ENCODE measurements at regions not wholly inside any gene's neighbourhood (a gene's known extent, or its start where the extent isn't known, plus 50 kb on each side); places are given as distances from the start of the nearest gene placed in this dataset.
"Not testable (repeated sequence)": the region's sequence is repeated elsewhere in the genome, so short reads cannot be mapped to it uniquely, and the experiment has no call there.

DNA sequence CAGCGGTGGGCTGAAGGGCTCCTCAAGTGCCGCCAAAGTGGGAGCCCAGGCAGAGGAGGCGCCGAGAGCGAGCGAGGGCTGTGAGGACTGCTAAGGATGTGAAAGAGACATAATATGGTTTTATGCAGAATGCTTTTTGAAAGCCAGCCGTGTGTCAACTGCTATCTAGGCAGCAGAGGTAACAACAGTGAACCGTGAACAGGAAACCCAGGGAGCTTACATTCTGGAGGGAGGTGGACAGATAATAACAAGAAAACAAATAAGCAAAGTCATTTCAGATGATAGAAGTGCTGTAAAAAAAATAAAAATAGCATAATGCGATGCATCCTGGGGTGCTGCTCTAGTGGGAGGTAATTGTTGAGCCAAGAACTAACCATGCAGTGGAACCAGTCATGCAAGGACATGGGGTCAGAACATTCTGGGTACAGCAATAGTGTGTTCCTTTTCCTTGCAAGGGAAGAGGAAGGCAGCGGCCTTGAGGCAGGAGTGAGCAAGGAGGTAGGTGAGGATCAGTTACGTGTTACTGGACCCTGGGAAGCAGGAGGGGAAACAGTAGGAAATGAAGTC is 134.4 kb upstream of the TMEM170B start:
- Histone ChIP-seq H3K27me3 (ENCODE audit: control insufficient read depth in 1 of 2, insufficient read depth in 2 of 2, low read length in 2 of 2) (no peaks in the 10 kb centered on the region), H3K36me3 (ENCODE audit: insufficient read depth, low read length) (no peaks in the 10 kb centered on the region), H3K9ac (ENCODE audit: low read length) (no peak overlapping the region), H3K9me3 (ENCODE audit: low read length) (no peaks in the 10 kb centered on the region), H3K27ac (ENCODE audit: low read depth, low read length) (no peak overlapping the region), H3K4me3 (ENCODE audit: low read depth in 1 of 2, low read length in 2 of 2) (no peak overlapping the region), H3K4me1 (ENCODE audit: insufficient read depth, low read length) (no peaks in the 10 kb centered on the region)

DNA sequence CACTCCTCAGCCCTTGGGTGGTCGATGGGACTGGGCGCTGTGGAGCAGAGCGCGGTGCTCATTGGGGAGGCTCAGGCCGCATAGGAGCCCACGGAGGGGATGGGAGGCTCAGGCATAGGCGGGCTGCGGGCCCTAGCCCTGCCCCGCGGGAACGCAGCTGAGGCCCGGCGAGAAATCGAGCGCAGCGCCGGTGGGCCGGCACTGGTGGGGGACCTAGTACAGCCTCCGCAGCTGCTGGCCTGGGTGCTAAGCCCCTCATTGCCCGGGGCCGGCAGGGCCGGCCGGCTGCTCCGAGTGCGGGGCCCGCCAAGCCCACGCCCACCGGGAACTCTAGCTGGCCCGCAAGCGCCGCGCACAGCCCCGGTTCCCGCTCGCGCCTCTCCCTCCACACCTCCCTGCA is 135.0 kb upstream of the TMEM170B start:
- not testable (repeated sequence) for H3K4me3 ChIP-seq (ENCODE audit: low read depth in 1 of 2, low read length in 2 of 2); H3K9ac ChIP-seq (ENCODE audit: low read length); H3K36me3 ChIP-seq (ENCODE audit: insufficient read depth, low read length); H3K9me3 ChIP-seq (ENCODE audit: low read length); H3K27ac ChIP-seq (ENCODE audit: low read depth, low read length); H3K27me3 ChIP-seq (ENCODE audit: control insufficient read depth in 1 of 2, insufficient read depth in 2 of 2, low read length in 2 of 2); H3K4me1 ChIP-seq (ENCODE audit: insufficient read depth, low read length)

DNA sequence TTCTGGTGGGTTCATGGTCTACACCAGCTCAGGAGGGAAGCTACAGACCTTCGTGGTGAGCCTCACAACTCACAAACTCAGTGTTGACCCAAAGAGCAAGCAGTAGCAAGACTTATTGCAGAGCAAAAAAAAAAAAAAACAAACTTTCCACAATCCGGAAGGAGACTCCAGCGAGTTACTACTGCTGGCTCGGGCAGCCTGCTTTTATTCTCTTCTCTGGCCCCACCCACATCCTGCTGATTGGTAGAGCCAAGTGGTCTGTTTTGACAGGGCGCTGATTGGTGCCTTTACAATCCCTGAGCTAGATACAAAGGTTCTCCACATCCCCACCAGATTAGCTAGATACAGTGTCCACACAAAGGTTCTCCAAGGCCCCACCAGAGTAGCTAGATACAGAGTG is 135.6 kb upstream of the TMEM170B start:
- not testable (repeated sequence) for H3K4me3 ChIP-seq (ENCODE audit: low read depth in 1 of 2, low read length in 2 of 2); H3K27me3 ChIP-seq (ENCODE audit: control insufficient read depth in 1 of 2, insufficient read depth in 2 of 2, low read length in 2 of 2); H3K9ac ChIP-seq (ENCODE audit: low read length); H3K9me3 ChIP-seq (ENCODE audit: low read length); H3K4me1 ChIP-seq (ENCODE audit: insufficient read depth, low read length); H3K36me3 ChIP-seq (ENCODE audit: insufficient read depth, low read length); H3K27ac ChIP-seq (ENCODE audit: low read depth, low read length)

DNA sequence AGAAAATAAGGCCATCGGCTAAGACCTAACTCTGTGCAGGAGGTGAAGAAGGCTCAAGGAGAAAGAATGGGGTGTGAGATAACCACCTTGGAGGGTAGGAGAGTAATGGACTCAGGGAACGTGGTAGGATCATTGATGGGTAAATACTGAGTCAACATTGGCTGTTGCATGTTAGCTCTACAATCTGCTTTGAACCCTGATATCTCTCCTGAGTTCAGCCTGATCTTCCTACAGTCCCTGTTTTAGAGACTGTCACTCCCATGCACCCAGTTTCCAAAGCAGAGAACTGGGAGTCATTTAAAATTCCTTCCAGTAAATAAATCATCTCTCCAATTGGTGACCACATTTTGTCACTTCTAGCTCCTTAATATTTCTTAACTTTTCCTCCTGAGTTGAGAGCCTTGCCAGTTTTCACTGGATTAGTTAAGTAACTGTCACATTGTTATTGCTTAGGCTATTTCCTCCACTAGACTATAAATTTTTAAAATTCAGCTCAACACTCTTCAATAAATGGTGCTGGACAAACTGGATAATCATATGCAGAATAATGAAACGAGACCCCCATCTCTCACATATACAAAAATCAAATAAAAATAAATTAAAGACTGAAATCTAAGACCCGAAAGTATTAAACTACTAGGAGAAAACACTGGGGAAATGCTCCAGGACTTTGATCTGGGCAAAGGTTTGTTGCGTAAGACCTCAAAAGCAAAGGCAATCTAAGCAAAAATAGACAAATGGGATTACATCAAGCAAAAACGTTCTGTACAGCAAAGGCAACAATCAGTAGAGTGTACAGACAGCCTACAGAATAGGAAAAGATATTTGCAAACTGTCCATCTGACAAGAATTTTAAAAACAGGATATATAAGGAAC is 138.9 kb upstream of the TMEM170B start:
- no peak overlapping the region for H3K9ac ChIP-seq (ENCODE audit: low read length)
- H3K4me1 ChIP-seq (ENCODE audit: insufficient read depth, low read length) = no peaks in the 10 kb centered on the region
- H3K27ac ChIP-seq (ENCODE audit: low read depth, low read length) = no peak overlapping the region
- no peak overlapping the region for H3K4me3 ChIP-seq (ENCODE audit: low read depth in 1 of 2, low read length in 2 of 2)
- H3K9me3 ChIP-seq (ENCODE audit: low read length) = no peaks in the 10 kb centered on the region
- no peaks in the 10 kb centered on the region for H3K36me3 ChIP-seq (ENCODE audit: insufficient read depth, low read length)
- no peaks in the 10 kb centered on the region for H3K27me3 ChIP-seq (ENCODE audit: control insufficient read depth in 1 of 2, insufficient read depth in 2 of 2, low read length in 2 of 2)

DNA sequence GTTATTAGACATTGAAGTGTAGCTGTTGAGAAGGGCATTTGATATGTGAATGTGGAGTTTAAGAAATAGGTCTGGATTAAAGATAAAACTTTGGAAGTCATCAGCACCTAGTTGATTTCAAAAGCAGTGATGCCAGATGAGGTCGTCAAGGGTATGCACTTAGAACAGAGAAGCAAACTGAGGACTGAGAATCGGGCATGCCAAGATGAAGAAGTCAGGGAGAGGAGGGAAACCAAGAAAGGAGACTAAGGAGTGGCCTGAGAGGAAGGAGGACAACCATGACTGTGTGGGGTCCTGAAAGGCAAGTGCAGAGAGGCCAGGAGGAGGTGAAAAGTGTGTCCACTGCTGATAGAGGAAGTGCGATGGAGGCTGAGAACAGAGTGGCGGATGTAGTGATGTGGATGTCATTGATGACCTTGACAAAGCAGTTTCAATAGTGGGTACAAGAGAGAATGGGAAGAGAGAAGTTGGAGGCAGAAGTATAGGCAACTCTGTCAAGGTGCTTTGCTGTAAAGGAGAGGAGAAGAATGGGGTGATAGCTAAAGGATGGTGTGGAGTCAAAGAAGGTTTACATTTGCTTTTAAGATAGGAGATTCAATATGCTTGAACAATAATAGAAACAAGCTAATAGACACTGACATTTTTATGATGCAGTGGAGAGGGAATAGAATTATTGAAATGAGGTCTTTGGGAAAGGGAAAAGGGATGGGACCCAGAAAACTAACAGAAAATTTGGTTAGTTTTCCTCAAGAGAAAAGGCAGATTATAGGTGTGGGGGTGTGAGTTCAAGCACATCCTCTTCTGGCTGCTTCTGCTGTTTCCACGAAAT is 139.7 kb upstream of the TMEM170B start:
- no peak overlapping the region for H3K4me3 ChIP-seq (ENCODE audit: low read depth in 1 of 2, low read length in 2 of 2)
- H3K9ac ChIP-seq (ENCODE audit: low read length) = no peak overlapping the region
- H3K4me1 ChIP-seq (ENCODE audit: insufficient read depth, low read length) = no peaks in the 10 kb centered on the region
- H3K27ac ChIP-seq (ENCODE audit: low read depth, low read length) = no peak overlapping the region
- H3K27me3 ChIP-seq (ENCODE audit: control insufficient read depth in 1 of 2, insufficient read depth in 2 of 2, low read length in 2 of 2) = no peaks in the 10 kb centered on the region
- no peaks in the 10 kb centered on the region for H3K9me3 ChIP-seq (ENCODE audit: low read length)
- H3K36me3 ChIP-seq (ENCODE audit: insufficient read depth, low read length) = no peaks in the 10 kb centered on the region

DNA sequence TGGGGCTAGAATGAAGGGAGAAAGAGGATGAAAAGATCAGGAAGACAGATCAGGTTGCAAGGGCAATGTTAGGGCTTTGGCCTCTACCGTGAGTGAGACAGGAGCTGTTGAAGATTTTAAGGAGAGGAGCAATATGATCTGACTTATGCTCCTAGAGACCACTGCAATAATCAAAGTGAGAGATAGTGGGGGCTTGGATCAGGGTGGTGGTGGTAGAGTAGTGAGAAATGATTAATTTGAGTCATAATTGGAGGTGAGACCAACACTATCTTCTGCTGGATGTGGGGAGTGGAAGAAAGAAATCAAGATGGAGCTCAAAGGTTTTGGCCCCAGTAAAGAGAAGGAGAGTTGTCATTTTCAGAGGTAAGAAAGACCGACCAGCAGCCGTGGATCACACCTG is 140.7 kb upstream of the TMEM170B start:
- H3K27me3 ChIP-seq (ENCODE audit: control insufficient read depth in 1 of 2, insufficient read depth in 2 of 2, low read length in 2 of 2) = no peaks in the 10 kb centered on the region
- no peaks in the 10 kb centered on the region for H3K4me1 ChIP-seq (ENCODE audit: insufficient read depth, low read length)
- H3K4me3 ChIP-seq (ENCODE audit: low read depth in 1 of 2, low read length in 2 of 2) = no peak overlapping the region
- H3K9me3 ChIP-seq (ENCODE audit: low read length) = no peaks in the 10 kb centered on the region
- no peak overlapping the region for H3K27ac ChIP-seq (ENCODE audit: low read depth, low read length)
- H3K36me3 ChIP-seq (ENCODE audit: insufficient read depth, low read length) = no peaks in the 10 kb centered on the region
- H3K9ac ChIP-seq (ENCODE audit: low read length) = no peak overlapping the region

DNA sequence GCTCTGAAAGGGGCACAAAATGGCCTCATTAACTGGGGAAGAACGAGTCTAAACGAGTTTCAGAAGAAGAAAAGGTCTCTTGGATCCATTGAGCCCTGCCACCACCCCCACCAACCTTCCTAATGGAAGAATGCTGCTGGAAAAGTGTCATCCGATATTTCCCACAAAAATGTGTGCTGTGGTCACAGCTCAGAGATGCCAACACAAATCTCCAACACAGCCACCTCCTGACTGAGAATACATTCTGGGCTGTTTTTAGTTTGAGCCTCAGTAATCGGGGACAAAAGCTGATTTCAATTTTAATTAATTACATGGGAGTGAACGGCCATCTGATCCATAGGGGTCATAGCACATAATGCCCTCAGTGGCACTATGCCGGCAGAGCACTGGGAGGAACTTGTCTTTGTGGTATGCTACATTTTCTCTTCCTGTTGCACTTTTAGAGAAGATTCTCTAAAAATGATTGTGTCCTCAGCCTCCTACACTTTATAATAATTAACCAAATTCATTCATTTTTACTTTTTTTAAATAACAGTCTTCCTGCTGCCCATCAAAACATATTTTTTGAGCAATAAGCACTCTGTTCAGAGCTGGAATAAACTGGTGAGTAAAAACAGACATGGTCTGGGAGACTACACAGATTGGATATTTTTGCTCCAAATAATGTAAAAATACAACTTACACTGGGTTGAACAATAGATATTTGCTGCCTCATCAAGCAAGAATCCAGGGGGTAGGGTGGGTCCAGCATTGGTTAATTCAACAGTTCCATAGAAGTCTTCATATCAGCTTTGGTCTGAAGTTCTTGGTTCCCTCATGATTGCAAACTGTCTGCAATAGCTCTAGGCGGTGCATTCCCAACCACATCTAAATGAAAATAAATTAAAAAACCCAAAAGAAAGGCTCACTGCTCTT is 143.6 kb upstream of the TMEM170B start:
- Histone ChIP-seq H3K9me3 (ENCODE audit: low read length) (no peaks in the 10 kb centered on the region), H3K27ac (ENCODE audit: low read depth, low read length) (no peak overlapping the region), H3K9ac (ENCODE audit: low read length) (no peak overlapping the region), H3K27me3 (ENCODE audit: control insufficient read depth in 1 of 2, insufficient read depth in 2 of 2, low read length in 2 of 2) (no peaks in the 10 kb centered on the region), H3K4me3 (ENCODE audit: low read depth in 1 of 2, low read length in 2 of 2) (no peak overlapping the region), H3K36me3 (ENCODE audit: insufficient read depth, low read length) (no peaks in the 10 kb centered on the region), H3K4me1 (ENCODE audit: insufficient read depth, low read length) (no peaks in the 10 kb centered on the region)

DNA sequence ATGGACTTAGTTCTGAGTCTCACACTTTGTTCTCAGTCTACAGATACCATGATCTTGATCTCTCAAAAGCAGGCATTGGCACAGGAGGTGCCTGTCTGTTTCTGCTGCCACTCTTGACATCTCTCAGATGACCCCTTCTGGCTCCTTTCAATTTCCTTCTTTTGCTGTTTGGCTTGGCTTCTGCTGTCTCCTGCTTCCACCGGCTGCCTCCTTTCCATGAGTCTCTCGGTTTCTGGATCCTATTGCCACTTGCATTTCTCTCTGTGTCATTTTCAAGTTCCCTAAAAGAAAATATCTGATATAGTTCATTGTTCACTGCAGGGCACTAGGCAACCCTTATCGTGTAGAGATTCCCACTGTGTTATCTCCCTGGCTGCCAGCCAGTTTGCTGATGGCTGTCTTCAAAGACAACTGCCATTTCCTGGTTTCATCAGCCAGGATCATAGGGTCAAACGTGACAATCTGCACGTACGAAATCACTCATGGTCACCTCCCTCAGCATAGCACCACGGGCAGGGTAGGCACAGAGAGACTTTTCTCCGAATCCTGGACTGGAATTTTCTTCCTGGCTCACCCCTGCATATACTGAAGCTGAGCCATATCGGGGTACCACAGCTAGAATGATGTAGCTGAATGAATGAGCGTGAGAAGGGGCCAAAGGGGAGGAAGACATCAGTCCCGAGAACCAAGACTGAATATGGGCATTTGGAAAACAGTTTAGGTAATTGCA is 144.6 kb upstream of the TMEM170B start:
- no peaks in the 10 kb centered on the region for H3K36me3 ChIP-seq (ENCODE audit: insufficient read depth, low read length)
- H3K27ac ChIP-seq (ENCODE audit: low read depth, low read length) = no peak overlapping the region
- H3K4me1 ChIP-seq (ENCODE audit: insufficient read depth, low read length) = no peaks in the 10 kb centered on the region
- no peak overlapping the region for H3K9ac ChIP-seq (ENCODE audit: low read length)
- H3K9me3 ChIP-seq (ENCODE audit: low read length) = no peaks in the 10 kb centered on the region
- no peak overlapping the region for H3K4me3 ChIP-seq (ENCODE audit: low read depth in 1 of 2, low read length in 2 of 2)
- no peaks in the 10 kb centered on the region for H3K27me3 ChIP-seq (ENCODE audit: control insufficient read depth in 1 of 2, insufficient read depth in 2 of 2, low read length in 2 of 2)

DNA sequence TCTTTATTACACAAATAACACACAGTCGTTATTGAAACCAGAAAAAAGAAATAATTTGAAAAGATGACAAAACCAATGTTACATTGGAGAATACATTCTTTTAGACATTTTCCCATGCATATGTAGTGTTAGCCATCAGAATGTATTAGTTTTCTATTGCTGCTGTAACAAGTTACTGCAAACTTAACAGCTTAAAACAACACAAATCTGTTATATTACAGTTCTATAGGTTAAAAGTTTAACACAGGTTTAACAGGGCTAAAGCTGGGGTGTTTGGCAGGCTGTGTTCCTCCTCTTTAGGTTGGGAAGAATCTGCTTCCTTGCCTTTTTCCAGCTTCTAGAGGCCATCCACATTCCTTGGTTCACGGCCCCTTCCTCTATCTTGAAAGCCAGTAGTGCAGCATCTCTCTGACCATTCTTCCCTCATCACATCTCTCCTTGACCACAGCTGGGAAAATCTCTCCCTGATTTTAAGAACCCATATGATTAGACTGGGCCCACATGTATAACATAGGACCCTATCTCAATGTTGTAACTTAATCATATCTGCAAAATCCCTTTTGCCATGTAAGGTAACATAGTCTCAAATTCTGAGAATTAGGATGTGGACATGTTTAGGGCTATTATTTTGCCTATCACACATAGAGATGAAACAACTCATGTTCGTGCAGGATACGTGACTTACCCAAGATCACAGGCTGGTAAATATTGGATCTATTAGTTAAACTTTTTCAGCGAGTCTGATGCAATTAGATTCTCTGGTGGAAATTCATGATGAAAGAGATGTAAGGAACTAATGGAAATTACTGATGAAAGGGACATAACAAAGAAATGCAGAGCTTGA is 145.4 kb upstream of the TMEM170B start:
- Histone ChIP-seq H3K4me1 (ENCODE audit: insufficient read depth, low read length) (no peaks in the 10 kb centered on the region), H3K36me3 (ENCODE audit: insufficient read depth, low read length) (no peaks in the 10 kb centered on the region), H3K4me3 (ENCODE audit: low read depth in 1 of 2, low read length in 2 of 2) (no peak overlapping the region), H3K9ac (ENCODE audit: low read length) (no peak overlapping the region), H3K27me3 (ENCODE audit: control insufficient read depth in 1 of 2, insufficient read depth in 2 of 2, low read length in 2 of 2) (no peaks in the 10 kb centered on the region), H3K27ac (ENCODE audit: low read depth, low read length) (no peak overlapping the region), H3K9me3 (ENCODE audit: low read length) (no peaks in the 10 kb centered on the region)

DNA sequence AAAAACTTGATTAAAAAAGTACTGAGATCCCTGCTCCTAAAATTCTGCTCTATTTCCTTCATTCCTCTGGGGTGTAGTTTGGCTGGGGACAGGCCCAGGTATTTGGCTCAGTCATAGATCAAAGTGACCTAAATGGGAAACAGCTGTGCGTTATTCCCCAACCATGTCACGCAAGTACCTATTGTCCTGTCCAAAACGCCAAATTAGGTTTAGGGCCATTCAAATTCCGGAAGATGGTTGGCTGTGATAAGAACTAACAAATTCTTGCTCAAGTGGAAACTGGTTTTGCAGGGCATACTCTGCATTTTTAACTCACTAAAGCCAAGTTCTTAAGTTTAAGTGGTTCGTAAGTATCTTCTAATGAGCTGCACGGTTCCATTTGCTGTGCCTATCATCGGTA is 147.6 kb upstream of the TMEM170B start:
- H3K27me3 ChIP-seq (ENCODE audit: control insufficient read depth in 1 of 2, insufficient read depth in 2 of 2, low read length in 2 of 2) = no peaks in the 10 kb centered on the region
- no peak overlapping the region for H3K27ac ChIP-seq (ENCODE audit: low read depth, low read length)
- no peaks in the 10 kb centered on the region for H3K36me3 ChIP-seq (ENCODE audit: insufficient read depth, low read length)
- H3K4me1 ChIP-seq (ENCODE audit: insufficient read depth, low read length) = no peaks in the 10 kb centered on the region
- H3K9me3 ChIP-seq (ENCODE audit: low read length) = no peaks in the 10 kb centered on the region
- H3K4me3 ChIP-seq (ENCODE audit: low read depth in 1 of 2, low read length in 2 of 2) = no peak overlapping the region
- H3K9ac ChIP-seq (ENCODE audit: low read length) = no peak overlapping the region
